K562 (cell line): ENCODE measurements at regions not wholly inside any gene's neighbourhood (a gene's known extent, or its start where the extent isn't known, plus 50 kb on each side); places are given as distances from the start of the nearest gene placed in this dataset.

ENCODE experiments used
- ATAC-seq: fragments of 200-7000 bp; cut with Tn5 transposase; 3 replicates; pipeline ENCODE4 v1.9.1; 2020; ENCODE audit warnings: moderate library complexity
- BruUV-seq: library from RNA; stranded (reverse); fragments of 400-500 nt; replicated peaks from 2 replicates; lab custom pipeline; 2021; lab: Mats Ljungman, UMichigan
- CTCF ChIA-PET: fragments of 300-600 bp; formaldehyde crosslinking; extraction: SDS; loops from one replicate; lab custom pipeline; 2021; ENCODE audit warnings: low intra/inter-chr PET ratio; lab: Yijun Ruan, JAX
- POLR2A ChIA-PET: fragments of 300-600, 350-650 bp; sonication (Branson Sonifier 250); formaldehyde crosslinking; extraction: SDS; loops from one replicate; lab custom pipeline; 2021; ENCODE audit warnings: antibody characterized with exemption, inconsistent platforms; lab: Yijun Ruan, JAX
- DNase-seq, 4 experiments: peaks; one replicate each; pipeline versions ENCODE4 v3.0.0 to v3.0.0-alpha.2; 2011 to 2018; ENCODE audit warnings: low spot score in 3 of 4, mixed read lengths in 3 of 4; ENCODE audit errors: extremely low read depth in 1 of 4
- FAIRE-seq: peaks from 2 replicates; lab custom pipeline; 2011; peaks lifted over from hg19 to GRCh38; lab: Jason Lieb, UNC
- H2AFZ ChIP-seq: 2 replicates; pipeline ENCODE4 v1.6.0; 2011; ENCODE audit warnings: low read depth, low read length, control low read depth, inconsistent platforms
- H3K27ac ChIP-seq: fragments of 200-600 bp; 3 replicates; pipeline ENCODE4 v1.8.0; 2011; ENCODE audit warnings: low read depth, mild to moderate bottlenecking, control low read depth, inconsistent platforms, low read length, moderate library complexity, mixed read lengths; ENCODE audit errors: extremely low read depth
- H3K27me3 ChIP-seq, 2 experiments: fragments of 300-600 bp in 1 of 2; 2 replicates in 1 of 2; 3 replicates in 1 of 2; pipeline versions ENCODE4 v1.6.0 to v1.8.0; 2011; ENCODE audit warnings: inconsistent platforms in 2 of 2, low read length in 2 of 2, mild to moderate bottlenecking in 1 of 2, mixed read lengths in 1 of 2, moderate library complexity in 1 of 2; ENCODE audit not compliant: control insufficient read depth in 2 of 2, insufficient read depth in 2 of 2
- H3K36me3 ChIP-seq: fragments of 300-600 bp; 3 replicates; pipeline ENCODE4 v1.8.0; 2011; ENCODE audit warnings: mild to moderate bottlenecking, low read length, inconsistent platforms; ENCODE audit not compliant: control insufficient read depth, insufficient read depth
- H3K4me1 ChIP-seq, 2 experiments: fragments of 200-600 bp in 1 of 2; replicated peaks in 1 of 2; 2 replicates in 1 of 2; 3 replicates in 1 of 2; pipeline versions ENCODE4 v1.5.1 to v1.8.0; 2011; ENCODE audit warnings: inconsistent platforms in 2 of 2, low read length in 2 of 2, mild to moderate bottlenecking in 1 of 2, mixed read lengths in 1 of 2, moderate library complexity in 1 of 2; ENCODE audit not compliant: control insufficient read depth in 2 of 2, insufficient read depth in 2 of 2
- H3K4me2 ChIP-seq: 2 replicates; pipeline ENCODE4 v1.6.1; 2011; ENCODE audit warnings: low read length, control low read depth, inconsistent platforms, mixed read lengths; ENCODE audit not compliant: insufficient read depth
- H3K4me3 ChIP-seq: fragments of 200-600 bp; sonication (generic), shearing (Covaris generic); 2 replicates; pipeline ENCODE4 v1.5.1; 2016; ENCODE audit warnings: control low read depth, inconsistent platforms
- H3K79me2 ChIP-seq: fragments of 200-600 bp; 3 replicates; pipeline ENCODE4 v1.8.0; 2011; ENCODE audit warnings: low read length, inconsistent platforms; ENCODE audit not compliant: control insufficient read depth, insufficient read depth
- H3K9ac ChIP-seq, 2 experiments: 2 replicates each; pipeline versions ENCODE4 v1.6.0 to v1.6.1; 2011; ENCODE audit warnings: low read depth in 2 of 2, low read length in 2 of 2, control low read depth in 1 of 2, inconsistent platforms in 1 of 2, mild to moderate bottlenecking in 1 of 2, mixed read lengths in 1 of 2; ENCODE audit not compliant: insufficient read depth in 1 of 2
- H3K9me1 ChIP-seq: one replicate; pipeline ENCODE4 v1.6.0; 2011; ENCODE audit warnings: inconsistent platforms, mild to moderate bottlenecking, low read length, moderate library complexity; ENCODE audit not compliant: control insufficient read depth, insufficient read depth
- H3K9me3 ChIP-seq: replicated peaks from 2 replicates; pipeline ENCODE4 v1.5.1; 2011; ENCODE audit warnings: low read depth, low read length, inconsistent platforms; ENCODE audit not compliant: control insufficient read depth, insufficient read depth
- H4K20me1 ChIP-seq: replicated peaks from 2 replicates; pipeline ENCODE4 v1.6.1; 2011; ENCODE audit warnings: low read length, inconsistent platforms, mixed read lengths; ENCODE audit not compliant: control insufficient read depth, insufficient read depth
- FOXP4 ChIP-seq: sonication (generic); formaldehyde crosslinking; IDR thresholded peaks from 2 replicates; pipeline ENCODE4 v1.8.0; 2022; ENCODE audit warnings: mild to moderate bottlenecking, missing genetic modification reagents, borderline replicate concordance
- GATAD2A ChIP-seq: fragments of 450-650 bp; IDR thresholded peaks from 2 replicates; pipeline ENCODE4 v1.6.1; 2017
- PRMT5 ChIP-seq: sonication (generic); formaldehyde crosslinking; IDR thresholded peaks from 2 replicates; pipeline ENCODE4 v1.5.0; 2020; ENCODE audit warnings: missing genetic modification reagents
- ZNF318 ChIP-seq, 2 experiments: fragments of 450-650 bp; IDR thresholded peaks; 2 replicates each; pipeline ENCODE4 v1.6.1; 2016; ENCODE audit warnings: mild to moderate bottlenecking in 2 of 2, borderline replicate concordance in 1 of 2, low read depth in 1 of 2, moderate library complexity in 1 of 2
- WGBS: fragments of 100-300 bp; shearing (Covaris generic); methylation state at CpG from one replicate; pipeline ENCODE4 v1.1.6; 2016; ENCODE audit warnings: low coverage, mixed read lengths; ENCODE audit not compliant: insufficient coverage; ENCODE audit errors: missing lambda C conversion rate; 5-methylcytosine and 5-hydroxymethylcytosine counted together
- in situ Hi-C: fragments of 300-500 bp; cut with MboI; formaldehyde crosslinking; loops from 4 replicates; pipeline ENCODE4 v1.15.0; 2018; ENCODE audit warnings: inconsistent platforms, mixed read lengths
- intact Hi-C: fragments of 100-400 bp; cut with micrococcal nuclease; formaldehyde crosslinking; loops from 2 replicates; pipeline ENCODE4 v1.14.2; 2022

- Histone ChIP-seq H2AFZ (no peak overlapping the region), H3K27me3 (no peaks in the 10 kb centered on the region), H3K4me2 (no peak overlapping the region), H3K9me3 (no peaks in the 10 kb centered on the region), H3K9me1 (no peaks in the 10 kb centered on the region), H3K9ac (no peak overlapping the region), H3K27ac (no peak overlapping the region), H3K79me2 (no peaks in the 10 kb centered on the region), H3K4me3 (no peak overlapping the region), H3K36me3 (no peaks in the 10 kb centered on the region), H4K20me1 (no peaks in the 10 kb centered on the region), H3K4me1 (no peaks in the 10 kb centered on the region)
- BruUV-seq, result no TSS peak
- CTCF ChIA-PET, result no interaction called here
- POLR2A ChIA-PET, result no interaction called here
- FAIRE-seq (no peak), ATAC-seq (no peak), DNase-seq (no peak)
- in situ Hi-C loops (no loop called here), intact Hi-C loops (no loop called here)
- 4% methylated on average over 3 of the region's 3 CpGs for WGBS
- TF ChIP-seq FOXP4 (CRISPR knock-in tag) (no peak), PRMT5 (CRISPR knock-in tag) (no peak), GATAD2A (no peak), ZNF318 (IDR thresholded peaks at IDR 0.05; ENCODE audit: borderline replicate concordance in 1 of 2, low read depth in 1 of 2) (no peak)
Measured at GRCh38 chr13:59367904-59368303, 795.8 kb downstream of the DIAPH3 start.
